ENCODE measurements at regions not wholly inside any gene's neighbourhood (a gene's known extent, or its start where the extent isn't known, plus 50 kb on each side); places are given as distances from the start of the nearest gene placed in this dataset.

- no peak overlapping the region for H3K4me2 ChIP-seq (ENCODE audit: low read length)
- TF ChIP-seq EP300 (conservative IDR thresholded peaks at IDR 0.05; ENCODE audit: poor library complexity, severe bottlenecking) (no peak), MXI1 (conservative IDR thresholded peaks at IDR 0.05; ENCODE audit: poor library complexity, severe bottlenecking) (no peak), POLR2AphosphoS5 (IDR thresholded peaks at IDR 0.05) (no peak), SMC3 (conservative IDR thresholded peaks at IDR 0.05; ENCODE audit: poor library complexity) (no peak), RAD21 (conservative IDR thresholded peaks at IDR 0.05) (no peak), CTCF (IDR thresholded peaks at IDR 0.05; ENCODE audit: poor library complexity, severe bottlenecking) (no peak), EZH2 (IDR thresholded peaks at IDR 0.05; ENCODE audit: borderline replicate concordance, insufficient read depth, low read length, poor library complexity, severe bottlenecking) (no peak), TAF1 (IDR thresholded peaks at IDR 0.05; ENCODE audit: low read depth) (no peak)
- TF ChIP-seq, protein P1, sequence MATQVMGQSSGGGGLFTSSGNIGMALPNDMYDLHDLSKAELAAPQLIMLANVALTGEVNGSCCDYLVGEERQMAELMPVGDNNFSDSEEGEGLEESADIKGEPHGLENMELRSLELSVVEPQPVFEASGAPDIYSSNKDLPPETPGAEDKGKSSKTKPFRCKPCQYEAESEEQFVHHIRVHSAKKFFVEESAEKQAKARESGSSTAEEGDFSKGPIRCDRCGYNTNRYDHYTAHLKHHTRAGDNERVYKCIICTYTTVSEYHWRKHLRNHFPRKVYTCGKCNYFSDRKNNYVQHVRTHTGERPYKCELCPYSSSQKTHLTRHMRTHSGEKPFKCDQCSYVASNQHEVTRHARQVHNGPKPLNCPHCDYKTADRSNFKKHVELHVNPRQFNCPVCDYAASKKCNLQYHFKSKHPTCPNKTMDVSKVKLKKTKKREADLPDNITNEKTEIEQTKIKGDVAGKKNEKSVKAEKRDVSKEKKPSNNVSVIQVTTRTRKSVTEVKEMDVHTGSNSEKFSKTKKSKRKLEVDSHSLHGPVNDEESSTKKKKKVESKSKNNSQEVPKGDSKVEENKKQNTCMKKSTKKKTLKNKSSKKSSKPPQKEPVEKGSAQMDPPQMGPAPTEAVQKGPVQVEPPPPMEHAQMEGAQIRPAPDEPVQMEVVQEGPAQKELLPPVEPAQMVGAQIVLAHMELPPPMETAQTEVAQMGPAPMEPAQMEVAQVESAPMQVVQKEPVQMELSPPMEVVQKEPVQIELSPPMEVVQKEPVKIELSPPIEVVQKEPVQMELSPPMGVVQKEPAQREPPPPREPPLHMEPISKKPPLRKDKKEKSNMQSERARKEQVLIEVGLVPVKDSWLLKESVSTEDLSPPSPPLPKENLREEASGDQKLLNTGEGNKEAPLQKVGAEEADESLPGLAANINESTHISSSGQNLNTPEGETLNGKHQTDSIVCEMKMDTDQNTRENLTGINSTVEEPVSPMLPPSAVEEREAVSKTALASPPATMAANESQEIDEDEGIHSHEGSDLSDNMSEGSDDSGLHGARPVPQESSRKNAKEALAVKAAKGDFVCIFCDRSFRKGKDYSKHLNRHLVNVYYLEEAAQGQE (IDR thresholded peaks at IDR 0.05; ENCODE audit: borderline replicate concordance) = no peak
- no peak overlapping the region for H3K27ac ChIP-seq (ENCODE audit: low read length)
- no peak overlapping the region for H2AFZ ChIP-seq (ENCODE audit: low read depth, low read length)
- no peaks in the 10 kb centered on the region for H3K27me3 ChIP-seq (ENCODE audit: insufficient read depth, low read depth, low read length)
- H3K4me3 ChIP-seq (ENCODE audit: low read length) = no peak overlapping the region
- H4K20me1 ChIP-seq (ENCODE audit: insufficient read depth) = no peaks in the 10 kb centered on the region
- no peaks in the 10 kb centered on the region for H3K9me2 ChIP-seq (ENCODE audit: insufficient read depth, low read length)
- no peaks in the 10 kb centered on the region for H3F3A ChIP-seq (ENCODE audit: insufficient read depth, low read length, poor library complexity, severe bottlenecking)
- no peaks in the 10 kb centered on the region for H3K79me2 ChIP-seq (replicated peaks; ENCODE audit: insufficient read depth, low read length)
- H3K9ac ChIP-seq (ENCODE audit: low read length) = no peak overlapping the region
- H3K36me3 ChIP-seq (ENCODE audit: insufficient read depth, low read length) = no peaks in the 10 kb centered on the region
- no peaks in the 10 kb centered on the region for H3K9me3 ChIP-seq (ENCODE audit: low read length)
Observed at GRCh38 chr3:177822681-177823096, 625.4 kb upstream of the TBL1XR1 start.

GRCh38 chr3:177823701-177824189 is 626.5 kb upstream of the TBL1XR1 start:
- no peak for TF ChIP-seq RAD21 (conservative IDR thresholded peaks at IDR 0.05)
- TF ChIP-seq EZH2 (IDR thresholded peaks at IDR 0.05; ENCODE audit: borderline replicate concordance, insufficient read depth, low read length, poor library complexity, severe bottlenecking) = no peak
- TF ChIP-seq SMC3 (conservative IDR thresholded peaks at IDR 0.05; ENCODE audit: poor library complexity) = no peak
- TF ChIP-seq EP300 (conservative IDR thresholded peaks at IDR 0.05; ENCODE audit: poor library complexity, severe bottlenecking) = no peak
- TF ChIP-seq CTCF (IDR thresholded peaks at IDR 0.05; ENCODE audit: poor library complexity, severe bottlenecking) = no peak
- no peak for TF ChIP-seq TAF1 (IDR thresholded peaks at IDR 0.05; ENCODE audit: low read depth)
- no peak for TF ChIP-seq POLR2AphosphoS5 (IDR thresholded peaks at IDR 0.05)
- TF ChIP-seq MXI1 (conservative IDR thresholded peaks at IDR 0.05; ENCODE audit: poor library complexity, severe bottlenecking) = no peak
- TF ChIP-seq, protein P1 (IDR thresholded peaks at IDR 0.05; ENCODE audit: borderline replicate concordance) = no peak
- no peaks in the 10 kb centered on the region for H3K9me2 ChIP-seq (ENCODE audit: insufficient read depth, low read length)
- H3K36me3 ChIP-seq (ENCODE audit: insufficient read depth, low read length) = no peaks in the 10 kb centered on the region
- H4K20me1 ChIP-seq (ENCODE audit: insufficient read depth) = no peaks in the 10 kb centered on the region
- no peak overlapping the region for H3K4me3 ChIP-seq (ENCODE audit: low read length)
- H3F3A ChIP-seq (ENCODE audit: insufficient read depth, low read length, poor library complexity, severe bottlenecking) = no peaks in the 10 kb centered on the region
- H3K27ac ChIP-seq (ENCODE audit: low read length) = peak overlapping the region; percentile 29
- no peaks in the 10 kb centered on the region for H3K9me3 ChIP-seq (ENCODE audit: low read length)
- no peak overlapping the region for H2AFZ ChIP-seq (ENCODE audit: low read depth, low read length)
- H3K79me2 ChIP-seq (replicated peaks; ENCODE audit: insufficient read depth, low read length) = no peaks in the 10 kb centered on the region
- H3K9ac ChIP-seq (ENCODE audit: low read length) = no peak overlapping the region
- no peaks in the 10 kb centered on the region for H3K27me3 ChIP-seq (ENCODE audit: insufficient read depth, low read depth, low read length)
- H3K4me2 ChIP-seq (ENCODE audit: low read length) = no peak overlapping the region

All from neural cell (in vitro differentiated cells).